UCSD-AML1 (cell line): ENCODE measurements at regions not wholly inside any gene's neighbourhood (a gene's known extent, or its start where the extent isn't known, plus 50 kb on each side); places are given as distances from the start of the nearest gene placed in this dataset.
"Not testable (repeated sequence)": the region's sequence is repeated elsewhere in the genome, so short reads cannot be mapped to it uniquely, and the experiment has no call there.

Experiments
- DNase-seq: peaks from one replicate; lab custom pipeline; 2025; ENCODE audit not compliant: unreplicated experiment; lab: John Stamatoyannopoulos, UW

GRCh38 chrX:134045372-134045771, 60.0 kb upstream of the GPC3 start:
- not testable (repeated sequence) for DNase-seq

GRCh38 chrX:134067107-134067506, 81.7 kb upstream of the GPC3 start:
- DNase-seq, result not testable (repeated sequence)

GRCh38 chrX:134071899-134072298, 86.5 kb upstream of the GPC3 start:
- not testable (repeated sequence) for DNase-seq

GRCh38 chrX:134073341-134073740, 87.9 kb upstream of the GPC3 start:
- DNase-seq, result no peak

- DNase-seq, result no peak
Measured at GRCh38 chrX:134074151-134074550, 88.8 kb upstream of the GPC3 start.

GRCh38 chrX:134075894-134076718, 90.7 kb upstream of the GPC3 start:
- DNase-seq, result no peak

GRCh38 chrX:134095366-134095765, 110.0 kb upstream of the GPC3 start:
- no peak for DNase-seq

- no peak for DNase-seq
Measured at GRCh38 chrX:134101636-134102035, 116.2 kb upstream of the GPC3 start.

- no peak for DNase-seq
Measured at GRCh38 chrX:134115270-134115669, 121.7 kb upstream of the CCDC160 start.

GRCh38 chrX:134137341-134137740, 99.6 kb upstream of the CCDC160 start:
- DNase-seq, result no peak

- no peak for DNase-seq
Measured at GRCh38 chrX:134139090-134139489, 97.9 kb upstream of the CCDC160 start.

- DNase-seq, result no peak
Measured at GRCh38 chrX:134144231-134144630, 92.8 kb upstream of the CCDC160 start.

- no peak for DNase-seq
Measured at GRCh38 chrX:134146493-134146892, 90.5 kb upstream of the CCDC160 start.

GRCh38 chrX:134148172-134148692, 88.8 kb upstream of the CCDC160 start:
- DNase-seq, result no peak

GRCh38 chrX:134158821-134159512, 78.0 kb upstream of the CCDC160 start:
- DNase-seq, result no peak

GRCh38 chrX:134161162-134161561, 75.8 kb upstream of the CCDC160 start:
- no peak for DNase-seq

- no peak for DNase-seq
Measured at GRCh38 chrX:134162032-134162431, 75.0 kb upstream of the CCDC160 start.

GRCh38 chrX:134163836-134164235, 73.1 kb upstream of the CCDC160 start:
- DNase-seq, result no peak

GRCh38 chrX:134167591-134168203, 69.3 kb upstream of the CCDC160 start:
- no peak for DNase-seq

GRCh38 chrX:134171661-134172587, 65.1 kb upstream of the CCDC160 start:
- DNase-seq, result no peak
